Testis (tissue), 2 donors: ENCODE measurements at regions not wholly inside any gene's neighbourhood (a gene's known extent, or its start where the extent isn't known, plus 50 kb on each side); places are given as distances from the start of the nearest gene placed in this dataset.

ENCODE experiments used
- POLR2A ChIP-seq: fragments of 450-650 bp; IDR thresholded peaks from one replicate; pipeline ENCODE4 v1.6.1; 2017; ENCODE audit warnings: antibody characterized with exemption, mild to moderate bottlenecking, moderate library complexity
- TF ChIP-seq, protein P1 (sequence below), 3 experiments: fragments of 450-650 bp in 2 of 3; fragments of 200-600 bp in 1 of 3; sonication (generic) in 1 of 3; IDR thresholded peaks; one replicate each; pipeline ENCODE4 v1.5.1; 2016 to 2019; ENCODE audit warnings: antibody characterized with exemption in 3 of 3, mild to moderate bottlenecking in 2 of 3, moderate library complexity in 1 of 3

DNA sequence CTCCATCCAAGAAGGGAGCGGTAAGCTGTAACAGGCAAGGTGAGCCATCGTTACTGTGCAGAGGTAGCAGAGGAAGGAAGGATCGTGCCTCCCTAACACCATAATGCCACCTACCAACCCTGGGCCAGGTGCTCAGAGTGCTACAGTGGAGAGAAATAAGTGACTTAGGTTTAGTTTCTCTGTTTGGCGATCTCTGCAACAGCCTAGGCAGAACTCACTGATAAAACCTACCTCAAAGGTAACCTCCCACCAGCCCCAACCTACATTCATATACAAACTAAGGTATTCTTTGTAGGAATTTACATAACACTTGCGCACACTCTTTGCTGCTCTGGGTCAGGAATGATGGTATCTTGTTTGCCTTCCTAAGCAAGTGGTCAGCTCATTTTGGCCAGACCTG, 93.4 kb upstream of the TMEM132D start:
- TF ChIP-seq, protein P1, sequence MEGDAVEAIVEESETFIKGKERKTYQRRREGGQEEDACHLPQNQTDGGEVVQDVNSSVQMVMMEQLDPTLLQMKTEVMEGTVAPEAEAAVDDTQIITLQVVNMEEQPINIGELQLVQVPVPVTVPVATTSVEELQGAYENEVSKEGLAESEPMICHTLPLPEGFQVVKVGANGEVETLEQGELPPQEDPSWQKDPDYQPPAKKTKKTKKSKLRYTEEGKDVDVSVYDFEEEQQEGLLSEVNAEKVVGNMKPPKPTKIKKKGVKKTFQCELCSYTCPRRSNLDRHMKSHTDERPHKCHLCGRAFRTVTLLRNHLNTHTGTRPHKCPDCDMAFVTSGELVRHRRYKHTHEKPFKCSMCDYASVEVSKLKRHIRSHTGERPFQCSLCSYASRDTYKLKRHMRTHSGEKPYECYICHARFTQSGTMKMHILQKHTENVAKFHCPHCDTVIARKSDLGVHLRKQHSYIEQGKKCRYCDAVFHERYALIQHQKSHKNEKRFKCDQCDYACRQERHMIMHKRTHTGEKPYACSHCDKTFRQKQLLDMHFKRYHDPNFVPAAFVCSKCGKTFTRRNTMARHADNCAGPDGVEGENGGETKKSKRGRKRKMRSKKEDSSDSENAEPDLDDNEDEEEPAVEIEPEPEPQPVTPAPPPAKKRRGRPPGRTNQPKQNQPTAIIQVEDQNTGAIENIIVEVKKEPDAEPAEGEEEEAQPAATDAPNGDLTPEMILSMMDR (IDR thresholded peaks at IDR 0.05), result no peak
- TF ChIP-seq POLR2A, result no peak
